Fibroblast of gingiva (primary cell): ENCODE measurements at regions not wholly inside any gene's neighbourhood (a gene's known extent, or its start where the extent isn't known, plus 50 kb on each side); places are given as distances from the start of the nearest gene placed in this dataset.
A peak's percentile ranks its signal among the peaks of the same experiment; 100 is the strongest.
"Not testable (repeated sequence)": the region's sequence is repeated elsewhere in the genome, so short reads cannot be mapped to it uniquely, and the experiment has no call there.

Experiments used
- DNase-seq: peaks from one replicate; pipeline ENCODE4 v3.0.0-alpha.2; 2011; ENCODE audit warnings: low read depth

GRCh38 chr5:58200451-58200850 lies 259.4 kb downstream of the PLK2 start:
- no peak for DNase-seq

DNA sequence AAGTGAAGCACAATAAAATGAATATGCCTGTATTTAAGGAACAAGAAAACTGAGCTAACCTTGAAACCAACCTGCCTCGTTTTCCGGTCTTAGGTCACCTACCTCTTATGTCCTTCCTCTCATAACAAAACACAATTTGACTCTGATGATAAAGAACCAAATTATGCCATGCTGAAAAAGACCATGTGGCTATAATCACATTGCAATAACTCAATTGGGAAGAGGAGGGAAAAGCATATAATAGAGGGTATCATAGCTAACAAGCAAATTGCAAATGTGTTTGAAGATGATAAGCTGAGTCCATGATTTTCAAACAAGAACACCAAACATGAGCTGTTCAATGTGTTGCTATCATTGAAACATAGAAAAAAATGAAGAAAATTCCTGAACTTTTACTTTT lies 260.8 kb downstream of the PLK2 start:
- DNase-seq, result no peak

GRCh38 chr5:58198330-58198729 lies 261.6 kb downstream of the PLK2 start:
- DNase-seq, result no peak

DNA sequence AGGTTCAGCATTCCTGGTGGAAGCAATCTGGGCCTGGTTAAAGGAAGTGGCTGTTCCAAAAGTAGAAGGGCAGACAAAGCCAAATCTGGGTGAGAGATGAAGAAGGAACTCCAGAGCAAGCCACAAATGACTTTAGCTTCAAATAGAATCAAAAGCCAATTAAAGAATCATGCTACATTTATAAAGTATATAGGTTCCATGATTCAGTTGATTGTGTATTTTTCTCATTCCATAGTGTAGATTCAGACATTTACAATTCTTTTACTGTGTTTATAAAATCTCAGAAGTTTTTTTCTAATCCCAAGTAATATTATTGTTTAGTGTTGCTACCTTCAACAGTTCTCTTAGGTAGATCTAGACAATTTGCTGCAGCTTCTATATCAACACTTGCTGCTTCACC lies 262.0 kb downstream of the PLK2 start:
- no peak for DNase-seq

DNA sequence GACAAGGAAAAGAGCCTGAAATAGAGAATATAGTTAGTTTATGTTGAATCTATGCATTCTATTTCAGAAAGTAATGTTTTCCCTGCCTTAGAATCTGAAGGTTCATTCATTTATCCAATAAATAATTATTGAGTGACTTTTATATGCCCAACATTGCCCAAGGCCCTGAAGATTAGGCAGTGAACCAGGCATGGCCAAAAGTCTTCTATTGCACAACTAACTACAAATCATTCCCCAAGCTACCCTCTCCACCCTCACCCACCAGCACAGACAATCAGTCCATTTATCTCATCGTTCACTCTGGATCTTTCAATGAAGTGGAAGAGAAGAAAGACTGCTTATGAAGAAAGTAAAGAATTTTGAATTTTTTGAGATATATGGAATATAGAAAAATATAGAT lies 268.4 kb downstream of the PLK2 start:
- no peak for DNase-seq

- DNase-seq, result peak; percentile 64
These were observed 271.6 kb downstream of the PLK2 start for GRCh38 chr5:58188262-58188651.

DNA sequence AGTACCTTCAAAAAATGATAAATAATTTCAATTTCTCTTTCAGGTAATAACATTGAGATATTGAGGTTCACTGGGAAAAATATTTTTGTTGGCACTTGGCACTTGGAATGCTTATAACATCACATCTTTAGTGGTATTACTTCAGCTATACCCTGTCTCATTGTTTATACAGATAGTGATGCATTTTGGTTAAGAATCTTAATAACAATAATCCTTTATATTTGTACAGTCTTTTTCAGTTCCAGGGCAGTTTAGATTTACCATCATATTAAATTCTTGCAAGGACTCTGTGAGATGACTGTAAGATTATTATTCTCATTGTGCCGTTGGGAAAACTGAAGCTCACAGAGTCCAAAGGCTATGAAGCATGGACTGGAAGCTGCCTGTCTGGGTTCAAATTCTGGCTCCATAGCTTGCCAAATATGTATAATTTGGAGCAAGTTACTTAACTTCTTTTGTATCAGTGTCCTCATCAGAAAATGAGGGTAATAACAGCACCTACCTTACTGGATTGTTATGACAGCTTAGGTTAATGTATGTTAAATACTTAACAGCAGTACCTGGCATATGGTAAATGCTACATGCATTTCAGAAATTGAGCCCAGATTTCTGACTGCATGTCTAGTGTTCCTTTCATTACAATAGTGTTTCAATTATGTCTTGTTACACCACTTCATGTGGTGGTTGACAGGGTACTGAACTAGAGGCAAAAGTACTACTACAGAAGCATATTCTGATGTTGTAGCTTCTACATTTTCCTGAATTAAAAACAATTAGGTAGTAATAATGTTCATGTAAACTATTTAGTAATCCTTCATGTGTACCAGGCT lies 272.2 kb downstream of the PLK2 start:
- no peak for DNase-seq

DNA sequence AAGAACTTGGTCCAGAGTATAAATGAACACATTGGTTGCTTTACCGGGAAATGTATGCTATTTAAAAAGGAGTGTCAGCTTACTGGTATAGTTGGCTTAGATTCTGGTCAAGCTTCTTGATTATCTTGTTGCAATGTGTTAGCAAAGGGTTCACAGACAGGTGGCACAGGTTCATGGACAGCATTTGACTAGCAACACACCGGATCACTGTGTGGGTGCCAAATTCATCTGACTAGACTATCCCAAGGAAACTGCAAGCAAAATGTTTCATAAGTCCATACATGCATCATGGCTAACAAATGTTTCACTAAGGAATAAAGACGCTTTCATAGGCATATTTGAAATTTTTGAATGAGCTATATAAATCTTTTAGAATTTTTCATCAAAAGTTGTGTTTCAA lies 274.1 kb downstream of the PLK2 start:
- DNase-seq, result no peak

DNA sequence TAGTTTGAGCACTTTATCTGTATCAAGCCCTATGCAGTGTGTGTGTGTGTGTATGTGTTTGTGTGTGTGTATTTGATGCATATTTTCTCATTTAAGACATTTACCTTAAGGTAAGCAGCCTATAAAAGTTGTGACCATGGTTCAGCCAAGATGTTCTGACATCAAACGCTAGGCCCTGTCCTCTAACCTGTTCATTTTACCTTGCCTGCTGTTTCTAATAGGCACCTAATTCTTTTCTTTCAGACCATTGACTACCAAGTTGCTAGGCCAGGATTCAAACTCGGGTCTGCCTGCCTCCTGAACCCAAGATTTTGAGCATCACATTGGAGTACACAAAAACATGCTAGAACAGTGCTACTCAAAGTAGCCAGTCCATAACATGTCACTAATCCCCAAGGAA lies 274.5 kb downstream of the PLK2 start:
- DNase-seq, result no peak

DNA sequence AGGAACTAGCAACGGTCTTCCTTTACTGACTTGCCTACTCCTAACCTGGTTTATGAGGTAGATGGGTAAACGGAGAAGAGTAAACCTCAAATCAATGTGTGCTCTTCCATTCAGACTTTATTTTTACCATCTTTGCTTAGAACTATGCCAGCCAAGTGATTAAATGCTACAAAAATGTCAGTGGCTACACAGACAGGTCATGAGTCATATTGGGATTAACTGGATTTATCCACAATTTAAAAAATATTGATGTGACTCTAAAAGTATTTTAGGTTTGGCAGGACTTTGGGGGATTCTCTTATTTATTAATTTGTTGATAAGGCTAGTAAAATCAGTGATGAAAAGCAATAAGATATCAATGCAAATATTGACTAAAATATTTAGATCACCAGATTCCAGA lies 275.0 kb downstream of the PLK2 start:
- peak; percentile 4 for DNase-seq

DNA sequence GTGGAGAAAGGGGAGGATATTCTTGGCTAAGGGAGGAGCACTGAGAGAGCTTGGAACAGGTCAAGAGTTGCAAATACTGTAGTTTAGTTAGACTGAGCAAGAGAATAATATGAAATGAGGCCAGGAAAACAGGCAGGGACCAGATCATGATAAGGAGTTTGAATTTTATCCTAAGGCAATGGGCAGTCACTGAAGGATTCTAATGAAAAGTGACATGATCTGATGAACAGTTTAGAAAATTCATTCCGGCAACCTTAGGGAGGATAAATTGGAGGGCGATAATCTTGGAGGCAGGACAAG lies 276.1 kb downstream of the PLK2 start:
- DNase-seq, result no peak

DNA sequence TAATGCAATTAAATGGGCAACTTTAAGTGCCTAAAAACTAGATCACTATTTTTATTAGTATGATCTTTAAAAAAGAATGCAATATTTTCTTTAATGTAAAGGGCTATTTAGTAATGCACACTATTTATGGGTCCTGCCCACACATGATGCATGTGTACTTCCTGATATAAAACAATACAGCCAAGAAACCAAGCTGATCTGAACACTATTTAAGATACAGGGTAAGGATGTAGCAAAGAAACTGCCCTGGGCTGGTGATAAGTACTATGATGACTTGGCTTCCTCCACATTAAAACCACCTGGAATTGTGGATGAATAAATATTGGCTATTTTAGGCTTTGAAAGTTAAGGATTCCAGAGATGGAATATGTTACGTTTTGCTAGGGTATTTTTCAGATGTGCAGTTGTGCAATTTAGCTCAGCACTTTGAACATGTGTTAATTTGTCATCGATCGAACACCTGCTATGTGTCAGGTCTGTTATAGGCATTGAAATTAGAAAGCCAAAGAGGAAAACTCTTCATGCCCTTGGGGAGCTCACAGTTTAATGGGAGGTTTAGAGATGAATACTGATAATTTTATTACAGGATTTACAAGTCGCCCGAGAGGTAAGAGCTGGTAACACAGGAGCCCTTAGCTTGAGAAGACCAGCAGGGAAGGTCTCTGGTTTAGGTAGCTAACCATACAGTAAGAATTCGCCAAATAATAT lies 276.7 kb downstream of the PLK2 start:
- no peak for DNase-seq

GRCh38 chr5:58182287-58182841 lies 277.5 kb downstream of the PLK2 start:
- DNase-seq, result no peak

DNA sequence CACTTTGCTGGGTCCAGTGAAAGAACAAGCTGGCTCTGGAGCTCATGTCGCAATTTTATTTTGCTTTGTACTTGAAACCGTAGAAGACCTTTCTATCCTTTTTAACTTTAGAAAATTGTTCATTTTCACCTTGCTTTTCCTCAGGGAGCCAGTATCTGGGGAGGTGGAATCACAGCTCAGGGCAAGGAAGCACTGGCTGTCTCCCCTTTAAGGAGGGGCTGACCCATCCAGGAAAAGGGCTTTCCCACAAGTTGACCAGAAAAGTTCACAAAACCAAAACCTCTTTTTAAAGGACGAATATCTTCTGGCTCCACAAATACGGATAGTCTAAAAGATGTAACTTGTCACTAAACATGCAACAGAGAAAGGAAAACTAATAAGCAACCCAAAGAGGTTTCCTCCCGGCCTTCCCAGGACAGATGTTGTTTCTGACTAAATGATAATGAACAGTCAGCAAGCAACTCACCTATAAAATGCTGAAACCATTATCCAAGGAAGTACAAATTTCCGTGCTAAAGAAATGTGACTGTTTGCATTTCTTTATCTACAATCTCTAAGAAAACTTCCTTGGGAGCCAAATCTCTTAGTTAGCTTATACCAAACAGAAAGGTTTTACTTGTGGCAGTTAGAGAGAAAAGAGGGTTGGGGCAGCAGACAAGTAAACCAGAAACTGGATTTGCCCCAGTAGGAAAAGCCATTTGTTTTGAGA lies 278.2 kb downstream of the PLK2 start:
- DNase-seq, result no peak

- DNase-seq, result no peak
These were observed 286.9 kb downstream of the PLK2 start for GRCh38 chr5:58172946-58173345.

- DNase-seq, result no peak
These were observed 294.7 kb downstream of the PLK2 start for GRCh38 chr5:58165152-58165551.

GRCh38 chr5:58161889-58162288 lies 298.0 kb downstream of the PLK2 start:
- DNase-seq, result not testable (repeated sequence)

GRCh38 chr5:58156973-58157701 lies 302.7 kb downstream of the PLK2 start:
- no peak for DNase-seq

- no peak for DNase-seq
These were observed 303.5 kb downstream of the PLK2 start for GRCh38 chr5:58156361-58156760.

- DNase-seq, result no peak
These were observed 306.6 kb downstream of the PLK2 start for GRCh38 chr5:58153255-58153654.

GRCh38 chr5:58151414-58151813 lies 308.5 kb downstream of the PLK2 start:
- no peak for DNase-seq

DNA sequence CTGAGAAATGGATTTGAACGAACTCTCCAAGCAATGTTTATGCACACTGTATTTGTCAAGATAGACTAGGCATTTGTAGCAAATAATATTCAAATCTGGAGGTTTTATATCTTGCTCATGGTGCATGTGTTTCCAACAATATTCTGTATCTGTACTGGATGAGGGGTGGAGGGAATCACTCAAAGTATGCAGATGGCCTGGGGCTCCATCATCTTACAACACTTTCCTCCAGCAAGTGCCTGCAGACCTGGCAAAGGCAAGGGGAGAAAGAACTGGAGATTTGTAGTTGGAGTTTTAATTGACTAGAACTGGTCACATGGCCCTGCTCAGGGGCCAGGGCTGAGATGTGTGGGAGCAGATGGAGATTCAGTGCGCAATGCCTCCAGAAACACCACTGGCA lies 309.0 kb downstream of the PLK2 start:
- DNase-seq, result no peak
